GM12891 (cell line): ENCODE measurements at regions not wholly inside any gene's neighbourhood (a gene's known extent, or its start where the extent isn't known, plus 50 kb on each side); places are given as distances from the start of the nearest gene placed in this dataset.

Source experiments
- POLR2A ChIP-seq: IDR thresholded peaks from 2 replicates; pipeline ENCODE4 v1.6.1; 2011; ENCODE audit warnings: low read depth, low read length, control low read depth
- POLR2AphosphoS5 ChIP-seq: IDR thresholded peaks from 2 replicates; pipeline ENCODE4 v1.6.1; 2011; ENCODE audit warnings: low read depth, low read length, control low read depth

- TF ChIP-seq POLR2A (no peak), POLR2AphosphoS5 (no peak)
Observed at GRCh38 chr9:86672301-86672700, 275.0 kb downstream of the GAS1 start.
